NCI-H2171 (cell line): ENCODE measurements at regions not wholly inside any gene's neighbourhood (a gene's known extent, or its start where the extent isn't known, plus 50 kb on each side); places are given as distances from the start of the nearest gene placed in this dataset.
"Not testable (repeated sequence)": the region's sequence is repeated elsewhere in the genome, so short reads cannot be mapped to it uniquely, and the experiment has no call there.

Experiments
- DNase-seq: peaks from one replicate; lab custom pipeline; 2025; lab: John Stamatoyannopoulos, UW

GRCh38 chr5:124619121-124619520 is 127.3 kb downstream of the ZNF608 start:
- DNase-seq = no peak

- no peak for DNase-seq
Observed at GRCh38 chr5:124617787-124618186, 128.7 kb downstream of the ZNF608 start.

- no peak for DNase-seq
Observed at GRCh38 chr5:124614836-124615385, 131.5 kb downstream of the ZNF608 start.

GRCh38 chr5:124614105-124614504 is 132.3 kb downstream of the ZNF608 start:
- DNase-seq = no peak

GRCh38 chr5:124613273-124613953 is 133.0 kb downstream of the ZNF608 start:
- DNase-seq = no peak

- DNase-seq = no peak
Observed at GRCh38 chr5:124612023-124612422, 134.4 kb downstream of the ZNF608 start.

GRCh38 chr5:124611262-124611661 is 135.2 kb downstream of the ZNF608 start:
- not testable (repeated sequence) for DNase-seq

- not testable (repeated sequence) for DNase-seq
Observed at GRCh38 chr5:124609685-124610084, 136.8 kb downstream of the ZNF608 start.

GRCh38 chr5:124606543-124606942 is 139.9 kb downstream of the ZNF608 start:
- DNase-seq = no peak

GRCh38 chr5:124606093-124606492 is 140.3 kb downstream of the ZNF608 start:
- no peak for DNase-seq

GRCh38 chr5:124605541-124605940 is 140.9 kb downstream of the ZNF608 start:
- no peak for DNase-seq

- no peak for DNase-seq
Observed at GRCh38 chr5:124604419-124604818, 142.0 kb downstream of the ZNF608 start.

GRCh38 chr5:124602925-124603650 is 143.4 kb downstream of the ZNF608 start:
- DNase-seq = no peak

- peak; percentile 60 for DNase-seq
Observed at GRCh38 chr5:124599028-124599973, 147.1 kb downstream of the ZNF608 start.

GRCh38 chr5:124596595-124597421 is 149.6 kb downstream of the ZNF608 start:
- no peak for DNase-seq

GRCh38 chr5:124593952-124594351 is 152.5 kb downstream of the ZNF608 start:
- DNase-seq = no peak

- DNase-seq = no peak
Observed at GRCh38 chr5:124592891-124593290, 153.5 kb downstream of the ZNF608 start.

- no peak for DNase-seq
Observed at GRCh38 chr5:124591583-124591982, 154.9 kb downstream of the ZNF608 start.

GRCh38 chr5:124590686-124591085 is 155.8 kb downstream of the ZNF608 start:
- DNase-seq = no peak

- no peak for DNase-seq
Observed at GRCh38 chr5:124587280-124587679, 159.2 kb downstream of the ZNF608 start.

GRCh38 chr5:124584991-124585715 is 161.3 kb downstream of the ZNF608 start:
- no peak for DNase-seq
